T-cell (primary cell): ENCODE measurements at regions not wholly inside any gene's neighbourhood (a gene's known extent, or its start where the extent isn't known, plus 50 kb on each side); places are given as distances from the start of the nearest gene placed in this dataset.

Experiments used
- ATAC-seq, 4 experiments: fragments of 200-7000 bp in 3 of 4; fragments of 150-1000 bp in 1 of 4; cut with Tn5 transposase; replicated peaks in 1 of 4; 1 replicate in 3 of 4; 2 replicates in 1 of 4; pipeline ENCODE4 v1.10.0; 2021; ENCODE audit warnings: moderate library complexity in 3 of 4, mild to moderate bottlenecking in 2 of 4, moderate number of reproducible peaks in 1 of 4
- CTCF ChIA-PET, 2 donors: fragments of 300-600 bp; sonication (Branson Sonifier 250); formaldehyde crosslinking; loops; one replicate each; lab custom pipeline; 2022; ENCODE audit warnings: antibody characterized with exemption in 2 of 2; lab: Charles Lee
- POLR2A ChIA-PET, 2 donors: fragments of 300-600 bp; sonication (Branson Sonifier 250); formaldehyde crosslinking; loops; one replicate each; lab custom pipeline; 2022; ENCODE audit warnings: antibody characterized with exemption in 2 of 2; lab: Charles Lee
- DNase-seq, 35 experiments: peaks; one replicate each; pipeline versions ENCODE4 v3.0.0 to v3.0.0-alpha.2; 2013 to 2023
- H3K27ac ChIP-seq: one replicate; pipeline ENCODE4 v1.5.1; 2013; ENCODE audit warnings: low read length
- H3K27me3 ChIP-seq, 2 experiments: replicated peaks in 1 of 2; 1 replicate in 1 of 2; 2 replicates in 1 of 2; pipeline versions ENCODE4 v1.6.1 to v1.7.0; 2013; ENCODE audit warnings: low read length in 1 of 2, mixed read lengths in 1 of 2; ENCODE audit not compliant: control insufficient read depth in 2 of 2, insufficient read depth in 2 of 2; ENCODE audit errors: extremely low read depth in 1 of 2
- H3K36me3 ChIP-seq, 2 donors: 1 replicate in 1 of 2; 2 replicates in 1 of 2; pipeline versions ENCODE4 v1.6.1 to v1.7.0; 2013; ENCODE audit warnings: low read length in 1 of 2; ENCODE audit not compliant: control insufficient read depth in 2 of 2, insufficient read depth in 1 of 2; ENCODE audit errors: extremely low read depth in 1 of 2
- H3K4me1 ChIP-seq, 2 experiments: 1 replicate in 1 of 2; 2 replicates in 1 of 2; pipeline versions ENCODE4 v1.6.1 to v1.7.0; 2013; ENCODE audit warnings: low read length in 2 of 2, mixed read lengths in 1 of 2; ENCODE audit not compliant: insufficient read depth in 2 of 2, control insufficient read depth in 1 of 2; ENCODE audit errors: extremely low read depth in 1 of 2
- H3K4me3 ChIP-seq, 2 donors: 1 replicate in 1 of 2; 2 replicates in 1 of 2; pipeline versions ENCODE4 v1.5.1 to v1.7.0; 2013; ENCODE audit warnings: mild to moderate bottlenecking in 2 of 2, low read length in 1 of 2, moderate library complexity in 1 of 2; ENCODE audit not compliant: control insufficient read depth in 1 of 2; ENCODE audit errors: extremely low read depth in 1 of 2
- H3K9me3 ChIP-seq: 2 replicates; pipeline ENCODE4 v1.7.0; 2013
- H3K27ac Mint-ChIP-seq, 2 donors: one replicate each; pipeline ENCODE4 v1.8.0; 2020 to 2021; ENCODE audit warnings: mild to moderate bottlenecking in 2 of 2, mixed read lengths in 2 of 2
- H3K27me3 Mint-ChIP-seq, 2 donors: one replicate each; pipeline ENCODE4 v1.8.0; 2021 to 2022; ENCODE audit warnings: mixed read lengths in 2 of 2
- H3K36me3 Mint-ChIP-seq: one replicate; pipeline ENCODE4 v1.8.0; 2021; ENCODE audit warnings: mixed read lengths
- H3K4me1 Mint-ChIP-seq, 3 donors: one replicate each; pipeline ENCODE4 v1.8.0; 2020 to 2022; ENCODE audit warnings: mixed read lengths in 3 of 3, mild to moderate bottlenecking in 1 of 3
- H3K4me3 Mint-ChIP-seq, 3 donors: one replicate each; pipeline ENCODE4 v1.8.0; 2020 to 2022; ENCODE audit warnings: mild to moderate bottlenecking in 3 of 3, mixed read lengths in 3 of 3, moderate library complexity in 3 of 3
- H3K9me3 Mint-ChIP-seq, 3 donors: one replicate each; pipeline ENCODE4 v1.8.0; 2020 to 2022; ENCODE audit warnings: mixed read lengths in 3 of 3
- WGBS: methylation state at CpG from one replicate; pipeline ENCODE4 v1.1.5; 2013; ENCODE audit warnings: missing lambda C conversion rate; ENCODE audit not compliant: insufficient coverage; 5-methylcytosine and 5-hydroxymethylcytosine counted together

DNA sequence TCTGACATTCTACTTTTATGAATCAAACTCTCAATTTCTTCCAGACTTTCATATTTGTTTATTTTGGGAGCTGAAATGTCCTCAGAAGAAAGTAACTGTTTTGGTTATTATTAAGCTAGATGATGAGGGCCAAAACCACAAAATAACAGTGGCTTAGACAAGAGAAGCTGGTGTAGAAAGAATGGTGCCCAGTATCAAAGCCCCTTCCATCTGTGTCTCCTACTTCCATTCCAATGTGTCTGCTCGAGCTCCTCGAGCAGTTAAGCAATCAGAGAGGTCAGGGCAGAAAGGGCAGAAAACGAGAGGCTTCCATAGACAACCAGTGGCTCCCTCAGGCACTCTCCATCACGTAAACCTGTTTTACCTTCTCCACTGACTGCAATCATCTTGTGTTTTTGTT, 59.7 kb upstream of the MAGI1 start:
- Histone ChIP-seq H3K36me3 (no peaks in the 10 kb centered on the region), H3K4me1 (no peaks in the 10 kb centered on the region), H3K4me3 (no peak overlapping the region), H3K9me3 (no peaks in the 10 kb centered on the region), H3K27ac (no peak overlapping the region), H3K27me3 (no peaks in the 10 kb centered on the region)
- Mint-ChIP-seq H3K4me3 (no peak overlapping the region), H3K27ac (no peak overlapping the region), H3K9me3 (peaks cover 0 to 9% (median 6%) of the 10 kb centered on the region in 3 donors), H3K27me3 (no peaks in the 10 kb centered on the region), H3K36me3 (no peaks in the 10 kb centered on the region), H3K4me1 (no peaks in the 10 kb centered on the region)
- DNase-seq (no peak), ATAC-seq (no peak)
- ChIA-PET POLR2A (no interaction called here), CTCF (no interaction called here)
- WGBS: 58% methylated on average over 3 of the region's 4 CpGs

DNA sequence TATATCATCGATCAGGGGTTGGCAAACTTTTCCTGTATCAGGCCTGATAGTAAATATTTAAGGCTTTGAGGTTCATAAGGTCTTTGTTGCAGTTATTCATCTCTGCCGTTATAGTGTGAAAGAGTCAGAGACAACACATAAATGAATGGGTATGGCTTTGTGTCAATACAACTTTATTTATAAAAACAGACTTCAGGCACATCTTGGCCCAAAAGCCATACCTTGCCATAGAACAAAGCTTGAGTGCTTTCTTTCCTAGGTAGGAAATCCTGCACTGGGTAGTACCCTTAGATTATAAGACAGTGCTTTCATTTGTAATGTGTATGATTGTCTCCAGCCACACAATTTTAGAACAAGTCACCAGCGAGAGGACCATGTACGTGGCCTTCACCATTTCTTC, 58.9 kb upstream of the MAGI1 start:
- peaks cover 0 to 9% (median 6%) of the 10 kb centered on the region in 3 donors for H3K9me3 Mint-ChIP-seq
- ATAC-seq: no peak
- no peaks in the 10 kb centered on the region for H3K36me3 Mint-ChIP-seq
- H3K27ac Mint-ChIP-seq: no peak overlapping the region
- H3K4me3 Mint-ChIP-seq: no peak overlapping the region
- H3K9me3 ChIP-seq: no peaks in the 10 kb centered on the region
- no peaks in the 10 kb centered on the region for H3K27me3 Mint-ChIP-seq
- no peak for DNase-seq
- no peak overlapping the region for H3K27ac ChIP-seq
- no peaks in the 10 kb centered on the region for H3K36me3 ChIP-seq
- 60% methylated on average over 1 of the region's 4 CpGs for WGBS
- CTCF ChIA-PET: no interaction called here
- POLR2A ChIA-PET: no interaction called here
- H3K4me1 ChIP-seq: no peaks in the 10 kb centered on the region
- H3K27me3 ChIP-seq: no peaks in the 10 kb centered on the region
- no peak overlapping the region for H3K4me3 ChIP-seq
- H3K4me1 Mint-ChIP-seq: no peaks in the 10 kb centered on the region

DNA sequence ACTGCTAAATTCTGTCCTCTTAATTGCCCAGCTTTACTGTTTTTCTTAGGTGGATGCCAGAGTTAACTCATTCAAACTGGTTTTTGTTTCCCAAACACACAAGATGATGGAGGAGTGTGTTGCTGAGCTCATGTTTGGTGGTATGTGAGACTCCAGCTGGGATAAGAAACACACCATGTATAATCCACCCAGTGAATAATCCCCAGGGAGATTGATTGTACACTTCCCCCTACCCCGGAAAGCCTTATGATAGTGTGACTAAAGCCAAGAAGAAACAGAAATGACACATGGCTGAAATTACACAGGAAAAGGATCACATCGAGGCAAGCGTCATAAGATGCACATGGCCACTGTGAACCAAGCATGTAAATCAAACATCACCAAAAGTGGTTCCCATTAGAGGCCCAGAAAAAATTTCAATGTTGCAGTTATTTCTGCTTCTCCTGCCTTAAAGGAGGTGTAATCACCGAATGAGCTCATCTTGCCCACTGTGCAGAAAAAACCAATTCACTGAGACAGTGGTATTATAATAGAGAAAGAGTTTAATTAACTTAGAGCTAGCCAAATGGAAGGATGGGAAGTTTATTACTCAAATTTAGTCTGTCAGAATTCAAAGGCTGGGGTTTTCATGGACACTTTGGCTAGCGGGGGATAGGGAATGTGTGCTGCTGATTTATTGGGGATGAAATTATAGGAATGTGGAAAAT, 56.7 kb upstream of the MAGI1 start:
- POLR2A ChIA-PET: no interaction called here
- no peaks in the 10 kb centered on the region for H3K4me1 Mint-ChIP-seq
- ATAC-seq (no peak), DNase-seq (no peak)
- CTCF ChIA-PET: no interaction called here
- peaks cover 0 to 9% (median 6%) of the 10 kb centered on the region in 3 donors for H3K9me3 Mint-ChIP-seq
- Histone ChIP-seq H3K36me3 (no peaks in the 10 kb centered on the region), H3K9me3 (no peaks in the 10 kb centered on the region), H3K4me1 (no peaks in the 10 kb centered on the region), H3K4me3 (no peak overlapping the region), H3K27me3 (no peaks in the 10 kb centered on the region), H3K27ac (no peak overlapping the region)
- H3K36me3 Mint-ChIP-seq: no peaks in the 10 kb centered on the region
- H3K4me3 Mint-ChIP-seq: no peak overlapping the region
- WGBS: 71% methylated on average over 3 of the region's 5 CpGs
- no peak overlapping the region for H3K27ac Mint-ChIP-seq
- H3K27me3 Mint-ChIP-seq: no peaks in the 10 kb centered on the region

DNA sequence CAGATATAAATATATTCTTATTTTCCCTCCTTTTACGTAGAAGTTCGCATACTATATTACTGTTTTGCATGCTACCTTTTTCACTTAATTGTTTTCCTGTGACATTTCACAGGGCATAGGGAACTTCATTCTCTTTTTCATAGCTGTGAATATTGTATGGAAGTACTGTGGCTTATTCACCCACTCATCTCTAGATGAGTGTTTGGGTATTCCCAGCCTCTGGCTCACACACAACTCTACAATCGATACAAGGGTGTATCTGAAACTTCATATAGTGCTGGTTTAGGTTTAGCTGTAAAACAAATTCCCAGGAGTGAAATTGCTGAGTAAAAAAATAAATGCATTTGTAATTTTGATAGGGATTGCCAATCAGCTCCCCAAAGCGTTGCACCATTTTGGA, 55.3 kb upstream of the MAGI1 start:
- Mint-ChIP-seq H3K4me3 (no peak overlapping the region), H3K27ac (no peak overlapping the region), H3K9me3 (peaks cover 0 to 9% (median 6%) of the 10 kb centered on the region in 3 donors), H3K4me1 (no peaks in the 10 kb centered on the region), H3K36me3 (no peaks in the 10 kb centered on the region), H3K27me3 (peaks cover 0 to 7% of the 10 kb centered on the region in 2 donors)
- CTCF ChIA-PET: no interaction called here
- Histone ChIP-seq H3K4me1 (no peaks in the 10 kb centered on the region), H3K36me3 (no peaks in the 10 kb centered on the region), H3K4me3 (no peak overlapping the region), H3K27me3 (no peaks in the 10 kb centered on the region), H3K9me3 (no peaks in the 10 kb centered on the region), H3K27ac (no peak overlapping the region)
- no peak for ATAC-seq
- POLR2A ChIA-PET: no interaction called here
- WGBS: 90% methylated on average over 1 of the region's 4 CpGs
- no peak for DNase-seq

DNA sequence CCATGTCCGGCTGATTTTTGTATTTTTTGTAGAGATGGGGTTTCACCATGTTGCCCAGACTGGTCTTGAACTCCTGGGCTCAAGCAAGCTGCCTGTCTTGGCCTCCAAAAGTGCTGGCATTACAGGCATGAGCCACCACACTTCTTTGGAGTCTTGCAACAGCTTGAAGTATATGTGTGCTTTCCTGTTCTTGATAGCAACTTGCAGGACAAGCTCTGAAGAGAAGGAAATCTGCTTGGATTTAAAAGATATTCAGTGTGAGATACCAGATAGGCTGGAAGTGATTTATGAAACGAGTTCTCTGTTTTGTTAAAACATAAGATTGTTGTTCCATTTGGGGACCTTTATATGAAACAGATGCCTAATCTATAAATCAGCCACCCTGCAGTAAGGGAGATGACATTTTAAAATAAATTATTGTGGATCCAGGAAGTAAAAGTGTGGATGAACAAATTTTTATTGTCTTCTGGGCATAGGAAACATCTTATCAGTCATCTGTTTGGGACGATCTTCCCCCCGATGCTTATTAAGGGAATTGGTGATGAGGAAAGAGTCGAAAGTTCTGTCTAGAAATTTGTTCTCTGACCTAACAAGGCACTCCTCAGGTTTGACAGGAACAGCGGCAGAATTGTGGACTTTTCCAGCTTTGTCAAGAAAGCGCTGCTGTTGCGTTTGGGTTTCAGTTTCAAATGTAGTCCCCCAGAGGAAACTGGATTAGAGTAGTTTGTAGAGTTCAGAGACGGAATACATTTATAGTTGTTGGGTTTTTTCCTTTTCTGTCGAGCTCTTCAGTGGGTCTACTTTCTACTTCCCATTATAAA, 53.7 kb upstream of the MAGI1 start:
- ATAC-seq: no peak
- Histone ChIP-seq H3K9me3 (no peaks in the 10 kb centered on the region), H3K4me1 (no peaks in the 10 kb centered on the region), H3K27me3 (no peaks in the 10 kb centered on the region), H3K27ac (no peak overlapping the region), H3K4me3 (no peak overlapping the region), H3K36me3 (no peaks in the 10 kb centered on the region)
- Mint-ChIP-seq H3K27me3 (peaks cover 0 to 7% of the 10 kb centered on the region in 2 donors), H3K9me3 (peaks cover 0 to 9% (median 6%) of the 10 kb centered on the region in 3 donors), H3K27ac (no peak overlapping the region), H3K36me3 (no peaks in the 10 kb centered on the region), H3K4me1 (no peaks in the 10 kb centered on the region), H3K4me3 (no peak overlapping the region)
- POLR2A ChIA-PET: no interaction called here
- no peak for DNase-seq
- WGBS: 82% methylated on average over 3 of the region's 10 CpGs
- CTCF ChIA-PET: interaction anchor here in 1 of 2 donors (0.5 kb wide), 1 partner anchor 44 kb away, joined by 4 read pairs; no protein-coding TSS in a partner anchor
